ENCODE measurements at regions not wholly inside any gene's neighbourhood (a gene's known extent, or its start where the extent isn't known, plus 50 kb on each side); places are given as distances from the start of the nearest gene placed in this dataset.

DNA sequence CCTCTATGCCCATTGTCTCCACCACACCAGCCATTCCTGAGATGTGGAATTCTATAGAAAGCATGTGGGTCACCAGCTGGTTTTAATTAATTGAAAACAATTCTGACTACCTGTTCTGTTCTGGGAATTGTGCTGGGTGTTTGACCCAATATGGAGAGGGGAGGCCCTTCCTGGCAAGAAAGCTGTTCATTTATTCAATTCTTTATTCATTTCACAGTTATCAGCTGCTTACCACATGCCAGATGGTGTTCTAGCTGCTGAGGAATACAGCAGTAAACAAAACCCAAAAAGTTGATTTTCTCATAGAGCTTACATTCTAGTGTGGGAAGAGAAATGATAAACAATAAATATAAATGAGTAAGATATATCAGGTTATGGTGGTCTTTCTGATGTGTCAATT is 296.1 kb upstream of the RASGRP1 start:
- no peak for DNase-seq (ENCODE audit: low read depth)

DNA sequence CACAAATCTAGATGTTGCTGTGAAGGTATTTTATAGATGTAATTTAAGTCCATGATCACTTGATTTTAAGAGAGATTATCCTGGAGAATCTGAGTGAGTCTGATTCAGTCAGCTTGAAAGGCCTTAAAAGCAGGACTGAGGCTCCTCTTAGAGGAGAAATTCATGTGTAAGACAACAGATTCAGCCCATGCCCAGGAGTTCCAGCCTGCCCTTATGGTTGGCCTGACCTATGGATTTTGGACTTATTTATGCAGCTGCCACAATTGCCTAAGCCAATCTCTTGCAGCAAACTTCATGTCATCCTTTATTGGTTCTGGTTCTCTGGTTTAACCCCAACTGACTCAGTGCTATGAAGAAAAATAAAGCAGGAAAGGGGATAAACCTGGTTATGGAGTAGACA is 296.5 kb upstream of the RASGRP1 start:
- DNase-seq (ENCODE audit: low read depth): no peak

- DNase-seq (ENCODE audit: low read depth): no peak
Measured at GRCh38 chr15:38862099-38862498, 297.5 kb upstream of the RASGRP1 start.

- no peak for DNase-seq (ENCODE audit: low read depth)
Measured at GRCh38 chr15:38863381-38863780, 298.8 kb upstream of the RASGRP1 start.

DNA sequence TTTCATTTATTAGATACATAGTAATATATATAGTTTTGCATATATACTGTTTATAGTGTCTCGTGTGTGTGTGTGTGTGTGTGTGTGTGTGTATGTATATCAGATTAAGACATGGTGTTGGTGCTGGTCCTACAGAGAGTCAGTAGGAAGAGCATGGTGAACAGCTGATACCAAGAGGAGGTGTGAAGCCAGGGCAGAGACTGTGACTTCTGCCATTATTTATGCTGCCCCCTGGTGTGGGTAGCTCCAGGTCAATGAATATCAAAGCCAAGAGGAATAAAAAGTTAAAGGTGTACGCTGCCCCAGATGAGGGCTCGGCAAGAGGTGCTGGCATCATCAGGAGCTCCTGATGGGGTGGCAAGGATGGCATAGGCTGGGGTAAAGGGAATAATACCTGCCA is 299.5 kb upstream of the RASGRP1 start:
- DNase-seq (ENCODE audit: low read depth): no peak

- DNase-seq (ENCODE audit: low read depth): no peak
Measured at GRCh38 chr15:38864827-38865581, 300.4 kb upstream of the RASGRP1 start.

- DNase-seq (ENCODE audit: low read depth): no peak
Measured at GRCh38 chr15:38867556-38867955, 302.9 kb upstream of the RASGRP1 start.

DNA sequence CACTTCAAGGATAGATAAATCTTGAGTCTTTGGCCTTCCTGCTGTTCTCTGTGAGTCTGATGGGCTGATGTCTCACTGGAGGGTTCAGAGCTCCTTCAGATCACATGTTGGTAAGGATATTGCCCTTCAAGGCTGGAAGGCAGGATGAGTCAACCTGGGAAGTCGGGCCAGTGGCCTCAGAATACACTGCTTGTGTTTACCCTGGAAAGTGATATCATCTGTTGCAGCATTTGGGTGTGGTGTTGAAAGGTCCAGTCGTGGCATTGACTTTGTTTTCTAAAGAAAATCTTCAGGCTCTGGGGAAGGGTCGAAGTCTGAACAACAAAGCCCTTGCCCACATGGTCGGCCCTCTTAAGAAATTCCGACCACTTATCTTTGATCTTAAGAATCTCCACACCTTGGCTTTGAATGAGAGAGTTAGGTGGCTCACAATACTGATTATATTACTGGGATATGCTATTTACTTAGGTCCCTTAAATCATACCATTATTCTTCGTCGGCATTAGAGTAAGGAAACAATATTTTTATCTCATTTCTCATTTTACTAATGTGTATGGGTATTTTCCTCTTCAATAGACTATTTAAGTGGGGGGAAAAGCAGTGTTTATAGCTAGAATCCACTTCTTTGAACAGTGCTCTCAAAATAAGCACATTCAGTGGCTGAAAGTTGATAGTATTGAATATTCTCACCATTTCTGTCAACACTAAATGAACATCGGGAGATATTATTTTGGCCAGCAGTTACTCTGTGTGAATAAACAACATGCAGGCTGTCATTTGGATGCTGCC is 303.9 kb upstream of the RASGRP1 start:
- DNase-seq (ENCODE audit: low read depth): no peak

DNA sequence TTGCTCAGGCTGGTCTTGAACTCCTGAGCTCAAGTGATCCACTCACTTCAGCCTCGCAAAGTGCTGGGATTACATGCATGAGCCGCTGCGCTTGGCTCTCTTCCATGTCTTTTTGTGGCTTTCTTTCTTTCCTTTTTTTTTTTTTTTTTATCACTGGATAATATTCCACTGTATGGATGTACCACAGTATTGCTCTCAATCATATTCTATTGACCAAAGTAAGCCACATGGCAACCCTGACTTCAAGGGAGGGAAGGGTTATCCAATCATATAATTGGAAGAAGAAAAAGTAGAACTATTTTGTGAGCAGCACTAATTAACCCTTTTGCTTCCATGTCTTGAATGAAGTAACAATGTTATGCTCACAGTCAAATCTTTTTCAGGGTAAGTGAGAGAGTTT is 307.0 kb upstream of the RASGRP1 start:
- DNase-seq (ENCODE audit: low read depth): no peak

DNA sequence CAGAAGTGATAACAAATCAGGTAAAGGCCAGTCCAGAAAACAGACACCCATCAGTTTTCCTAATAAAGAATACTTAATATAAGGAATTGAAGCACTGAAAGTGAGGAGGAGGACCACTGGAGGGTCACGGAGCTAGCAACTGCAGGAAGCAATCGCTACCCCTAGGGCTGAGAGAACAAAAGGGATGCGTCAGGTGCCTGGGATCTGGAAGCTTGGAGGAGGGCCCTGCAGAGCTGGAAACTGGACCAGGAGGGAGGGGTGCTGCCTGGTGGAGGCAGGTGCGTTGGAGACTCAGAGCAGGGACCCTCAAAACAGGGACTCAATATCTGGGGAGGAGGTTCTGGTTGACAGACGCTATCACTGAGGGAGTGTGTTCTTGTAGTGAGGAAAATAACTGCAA is 308.1 kb upstream of the RASGRP1 start:
- DNase-seq (ENCODE audit: low read depth): no peak

DNA sequence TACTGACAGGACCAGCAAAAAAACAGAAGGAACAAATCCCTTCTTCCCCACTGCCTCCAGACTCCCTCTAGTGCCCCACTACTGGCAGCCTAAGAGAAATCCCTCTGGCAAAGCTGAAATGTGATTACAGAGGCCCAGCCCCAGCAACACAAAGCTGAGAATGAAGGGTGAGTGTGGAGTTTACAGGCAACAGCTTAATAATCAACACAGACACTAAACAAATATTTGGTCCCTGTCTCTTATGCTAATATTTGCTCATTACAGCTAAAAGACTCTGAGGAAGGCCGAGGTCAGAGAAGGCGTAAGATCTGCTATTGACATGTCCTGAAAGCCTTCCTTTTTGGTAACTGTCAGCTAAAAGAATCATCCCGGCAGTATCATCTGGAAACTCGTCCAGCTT is 308.5 kb upstream of the RASGRP1 start:
- DNase-seq (ENCODE audit: low read depth): no peak

DNA sequence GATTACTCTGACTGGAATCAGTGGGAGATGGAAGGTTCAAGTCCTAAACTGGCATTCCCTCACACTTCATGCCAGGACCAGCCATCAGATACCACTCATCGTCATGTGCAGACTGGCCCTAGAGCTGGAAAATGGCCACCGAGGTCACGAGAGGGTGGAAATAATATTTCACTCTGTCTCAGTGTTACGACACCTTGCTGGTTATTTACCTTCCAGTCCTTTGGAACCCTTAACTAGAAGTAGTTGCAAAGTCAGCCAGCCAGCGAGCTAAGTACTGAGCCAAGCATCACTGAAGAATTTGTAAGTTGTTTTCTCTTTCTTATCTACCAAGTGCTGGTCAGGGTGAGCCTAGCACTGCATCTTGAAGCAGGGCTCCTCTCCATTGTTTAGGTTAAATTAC is 309.9 kb upstream of the RASGRP1 start:
- no peak for DNase-seq (ENCODE audit: low read depth)

- no peak for DNase-seq (ENCODE audit: low read depth)
Measured at GRCh38 chr15:38876211-38876610, 311.6 kb upstream of the RASGRP1 start.

- no peak for DNase-seq (ENCODE audit: low read depth)
Measured at GRCh38 chr15:38876621-38877020, 312.0 kb upstream of the RASGRP1 start.

- no peak for DNase-seq (ENCODE audit: low read depth)
Measured at GRCh38 chr15:38877471-38877870, 312.9 kb upstream of the RASGRP1 start.

DNA sequence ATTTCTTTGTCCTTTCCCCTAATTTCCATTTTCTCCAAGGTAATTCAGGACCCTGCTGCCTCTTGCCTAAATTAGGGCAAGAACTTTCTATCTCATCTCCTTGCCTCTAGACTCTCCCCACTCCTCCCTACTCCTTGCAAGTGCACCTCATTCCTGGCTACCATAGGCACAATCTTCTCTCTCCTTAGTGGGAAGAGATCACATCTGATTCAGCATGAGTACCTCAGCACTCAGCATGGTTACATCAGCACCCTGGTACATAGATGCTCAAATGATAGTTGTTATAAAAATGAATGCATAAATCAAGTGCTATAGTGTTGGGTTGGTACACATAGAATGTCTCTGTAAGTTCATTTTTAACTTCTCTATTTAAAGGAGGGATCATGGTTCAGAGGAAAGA is 313.4 kb upstream of the RASGRP1 start:
- DNase-seq (ENCODE audit: low read depth): no peak

- DNase-seq (ENCODE audit: low read depth): no peak
Measured at GRCh38 chr15:38878926-38879325, 314.3 kb upstream of the RASGRP1 start.

DNA sequence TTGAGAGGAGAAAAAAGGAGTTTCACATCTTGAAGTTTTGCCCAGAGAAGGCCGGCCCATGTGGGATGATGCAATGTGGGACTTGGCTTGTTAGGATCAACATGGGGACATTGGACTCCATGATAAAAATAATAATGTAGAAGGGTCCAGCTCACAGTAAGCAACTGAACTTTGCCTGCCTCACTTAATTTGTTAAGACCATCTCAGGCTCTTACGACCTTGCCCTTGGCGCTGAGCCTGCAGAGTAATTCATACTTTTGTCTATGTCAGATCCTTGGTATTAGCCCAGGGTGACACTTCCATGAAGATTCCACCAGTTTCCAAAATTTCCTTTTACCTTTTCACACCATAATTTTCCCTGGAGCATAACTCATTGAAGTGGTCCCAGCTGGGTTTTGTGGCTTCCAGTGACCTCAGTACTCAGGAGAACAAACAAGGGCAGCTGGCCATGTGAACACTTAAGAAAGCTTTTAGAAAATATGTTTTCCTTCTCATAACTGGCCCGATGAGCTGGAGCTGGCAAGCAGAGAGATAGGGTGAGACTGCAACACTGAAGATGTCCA is 315.4 kb upstream of the RASGRP1 start:
- DNase-seq (ENCODE audit: low read depth): no peak

GRCh38 chr15:38882221-38882620 is 317.6 kb upstream of the RASGRP1 start:
- no peak for DNase-seq (ENCODE audit: low read depth)

- no peak for DNase-seq (ENCODE audit: low read depth)
Measured at GRCh38 chr15:38883987-38884386, 319.4 kb upstream of the RASGRP1 start.

DNA sequence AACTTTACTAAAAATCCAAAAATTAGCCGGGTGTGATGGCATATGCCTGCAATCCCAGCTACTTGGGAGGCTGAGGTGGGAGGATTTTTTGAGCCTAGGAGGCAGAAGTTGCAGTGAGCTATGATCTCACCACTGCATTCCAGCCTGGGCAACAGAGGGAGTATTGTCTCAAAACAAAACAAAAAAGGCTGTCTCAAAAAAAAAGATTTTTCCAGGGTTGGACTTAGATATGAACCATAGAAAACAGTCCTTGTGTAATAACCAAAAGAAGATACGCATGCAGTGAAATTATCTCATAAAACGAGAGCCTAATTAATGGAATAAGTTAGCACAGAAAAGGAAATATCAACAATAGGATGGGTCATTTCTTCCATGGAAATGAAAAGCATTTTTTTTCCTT is 320.4 kb upstream of the RASGRP1 start:
- no peak for DNase-seq (ENCODE audit: low read depth)

DNA sequence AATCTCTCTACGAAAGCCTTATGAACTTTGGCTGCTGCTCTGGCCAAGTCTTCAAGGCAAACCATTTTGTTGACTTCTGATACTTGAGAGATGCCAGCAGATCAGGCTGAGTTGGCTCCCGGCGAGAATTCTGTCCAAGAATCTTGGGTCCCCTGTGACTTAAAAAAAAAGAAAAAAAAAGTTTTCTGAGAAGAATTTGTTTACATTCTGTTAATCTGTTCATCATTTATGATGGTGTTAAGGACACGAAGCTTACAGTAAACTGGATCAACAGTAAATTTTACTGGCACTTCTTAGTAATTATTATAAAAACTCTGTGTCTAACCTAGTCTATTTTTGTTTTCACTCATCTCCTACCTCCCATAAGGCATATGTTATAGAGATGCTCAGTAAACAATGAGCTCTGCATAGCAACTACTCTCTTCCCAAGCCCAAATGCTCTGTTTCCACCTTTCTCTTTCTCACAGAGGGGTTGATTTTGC is 320.9 kb upstream of the RASGRP1 start:
- DNase-seq (ENCODE audit: low read depth): no peak
